Astrocyte (in vitro differentiated cells and primary cell): ENCODE measurements at regions not wholly inside any gene's neighbourhood (a gene's known extent, or its start where the extent isn't known, plus 50 kb on each side); places are given as distances from the start of the nearest gene placed in this dataset.
"Not testable (repeated sequence)": the region's sequence is repeated elsewhere in the genome, so short reads cannot be mapped to it uniquely, and the experiment has no call there.

Experiments used
- DNase-seq: peaks from one replicate; pipeline ENCODE4 v3.0.0-alpha.2; 2010; ENCODE audit warnings: low read depth
- FAIRE-seq: peaks from 2 replicates; lab custom pipeline; 2011; peaks lifted over from hg19 to GRCh38; lab: Jason Lieb, UNC
- H2AFZ ChIP-seq: 2 replicates; pipeline ENCODE4 v1.6.0; 2012; ENCODE audit warnings: low read depth, low read length, inconsistent platforms
- H3K27ac ChIP-seq: 2 replicates; pipeline ENCODE4 v1.5.1; 2011; ENCODE audit warnings: low read depth, low read length, inconsistent platforms
- H3K27me3 ChIP-seq: 2 replicates; pipeline ENCODE4 v1.6.0; 2011; ENCODE audit warnings: low read length, inconsistent platforms; ENCODE audit not compliant: insufficient read depth
- H3K36me3 ChIP-seq: 2 replicates; pipeline ENCODE4 v1.5.1; 2011; ENCODE audit warnings: low read length, inconsistent platforms; ENCODE audit not compliant: insufficient read depth
- H3K4me1 ChIP-seq: 2 replicates; pipeline ENCODE4 v1.5.1; 2011; ENCODE audit warnings: low read length, inconsistent platforms; ENCODE audit not compliant: insufficient read depth
- H3K4me2 ChIP-seq: 2 replicates; pipeline ENCODE4 v1.6.0; 2012; ENCODE audit warnings: low read length, inconsistent platforms
- H3K4me3 ChIP-seq: 2 replicates; pipeline ENCODE4 v1.5.1; 2011; ENCODE audit warnings: low read depth, mild to moderate bottlenecking, low read length, inconsistent platforms; ENCODE audit not compliant: insufficient read depth
- H3K79me2 ChIP-seq: 2 replicates; pipeline ENCODE4 v1.6.0; 2012; ENCODE audit warnings: mild to moderate bottlenecking, low read length, inconsistent platforms; ENCODE audit not compliant: insufficient read depth
- H3K9ac ChIP-seq: 2 replicates; pipeline ENCODE4 v1.6.0; 2012; ENCODE audit warnings: mild to moderate bottlenecking, low read length, inconsistent platforms
- H3K9me3 ChIP-seq: 2 replicates; pipeline ENCODE4 v1.5.1; 2012; ENCODE audit warnings: low read depth, mild to moderate bottlenecking, low read length, inconsistent platforms; ENCODE audit not compliant: insufficient read depth
- H4K20me1 ChIP-seq: 2 replicates; pipeline ENCODE4 v1.6.0; 2012; ENCODE audit warnings: low read length, inconsistent platforms; ENCODE audit not compliant: insufficient read depth
- H3K27ac Mint-ChIP-seq: one replicate; pipeline ENCODE4 v1.8.0; 2021; ENCODE audit warnings: mild to moderate bottlenecking, mixed read lengths; ENCODE audit not compliant: unreplicated experiment
- H3K27me3 Mint-ChIP-seq: one replicate; pipeline ENCODE4 v1.8.0; 2021; ENCODE audit warnings: low read depth, mixed read lengths; ENCODE audit not compliant: unreplicated experiment
- H3K36me3 Mint-ChIP-seq: one replicate; pipeline ENCODE4 v1.8.0; 2021; ENCODE audit warnings: low read depth, mixed read lengths; ENCODE audit not compliant: unreplicated experiment
- H3K4me1 Mint-ChIP-seq: one replicate; pipeline ENCODE4 v1.8.0; 2021; ENCODE audit warnings: low read depth, mixed read lengths; ENCODE audit not compliant: unreplicated experiment
- H3K4me3 Mint-ChIP-seq: one replicate; pipeline ENCODE4 v1.8.0; 2021; ENCODE audit warnings: mild to moderate bottlenecking, moderate library complexity, mixed read lengths; ENCODE audit not compliant: unreplicated experiment
- H3K9me3 Mint-ChIP-seq: one replicate; pipeline ENCODE4 v1.8.0; 2021; ENCODE audit warnings: mild to moderate bottlenecking, mixed read lengths; ENCODE audit not compliant: unreplicated experiment
- CTCF ChIP-seq: IDR thresholded peaks from 2 replicates; pipeline ENCODE4 v1.5.1; 2011; ENCODE audit warnings: low read depth, mild to moderate bottlenecking, inconsistent platforms, low read length, moderate library complexity; ENCODE audit not compliant: insufficient read depth
- EZH2 ChIP-seq: IDR thresholded peaks from 2 replicates; pipeline ENCODE4 v1.6.1; 2012; ENCODE audit warnings: mild to moderate bottlenecking, low read length, inconsistent platforms; ENCODE audit not compliant: insufficient read depth

- Histone ChIP-seq H3K27ac (no peak overlapping the region), H3K36me3 (no peaks in the 10 kb centered on the region), H3K79me2 (no peaks in the 10 kb centered on the region), H3K4me1 (no peaks in the 10 kb centered on the region), H4K20me1 (no peaks in the 10 kb centered on the region), H3K4me3 (no peak overlapping the region), H3K27me3 (no peaks in the 10 kb centered on the region), H3K4me2 (no peak overlapping the region), H3K9me3 (no peaks in the 10 kb centered on the region), H2AFZ (no peak overlapping the region), H3K9ac (no peak overlapping the region)
- Mint-ChIP-seq H3K4me1 (no peaks in the 10 kb centered on the region), H3K27me3 (no peaks in the 10 kb centered on the region), H3K4me3 (no peak overlapping the region), H3K27ac (no peak overlapping the region), H3K36me3 (no peaks in the 10 kb centered on the region), H3K9me3 (no peaks in the 10 kb centered on the region)
- DNase-seq (no peak), FAIRE-seq (peak; percentile 72)
- no peak for TF ChIP-seq EZH2
- TF ChIP-seq CTCF = no peak
Measured at GRCh38 chrX:131862321-131862720, 160.8 kb upstream of the STK26 start.

- FAIRE-seq = peak; percentile 56
- Mint-ChIP-seq H3K36me3 (no peaks in the 10 kb centered on the region), H3K9me3 (no peaks in the 10 kb centered on the region), H3K27ac (no peak overlapping the region), H3K4me1 (no peaks in the 10 kb centered on the region), H3K4me3 (no peak overlapping the region), H3K27me3 (no peaks in the 10 kb centered on the region)
- DNase-seq = no peak
- no peak overlapping the region for H3K27ac ChIP-seq
- no peaks in the 10 kb centered on the region for H3K36me3 ChIP-seq
- H4K20me1 ChIP-seq = no peaks in the 10 kb centered on the region
- H3K4me3 ChIP-seq = no peak overlapping the region
- H2AFZ ChIP-seq = no peak overlapping the region
- H3K4me2 ChIP-seq = no peak overlapping the region
- H3K4me1 ChIP-seq = no peaks in the 10 kb centered on the region
- TF ChIP-seq CTCF (no peak), EZH2 (no peak)
- no peaks in the 10 kb centered on the region for H3K27me3 ChIP-seq
- no peaks in the 10 kb centered on the region for H3K9me3 ChIP-seq
- H3K79me2 ChIP-seq = no peaks in the 10 kb centered on the region
- H3K9ac ChIP-seq = no peak overlapping the region
Measured at GRCh38 chrX:131869182-131869581, 153.9 kb upstream of the STK26 start.

- Histone ChIP-seq H3K27ac (no peak overlapping the region), H3K79me2 (no peaks in the 10 kb centered on the region), H4K20me1 (no peaks in the 10 kb centered on the region), H3K4me3 (no peak overlapping the region), H3K9me3 (no peaks in the 10 kb centered on the region), H3K4me2 (no peak overlapping the region), H3K9ac (no peak overlapping the region), H3K27me3 (no peaks in the 10 kb centered on the region), H2AFZ (no peak overlapping the region), H3K4me1 (no peaks in the 10 kb centered on the region), H3K36me3 (no peaks in the 10 kb centered on the region)
- Mint-ChIP-seq H3K36me3 (no peaks in the 10 kb centered on the region), H3K4me3 (no peak overlapping the region), H3K4me1 (no peaks in the 10 kb centered on the region), H3K27me3 (no peaks in the 10 kb centered on the region), H3K9me3 (no peaks in the 10 kb centered on the region), H3K27ac (no peak overlapping the region)
- no peak for TF ChIP-seq CTCF
- TF ChIP-seq EZH2 = no peak
- no peak for DNase-seq
- FAIRE-seq = no peak
Measured at GRCh38 chrX:131874300-131874699, 148.8 kb upstream of the STK26 start.

GRCh38 chrX:131875827-131876226, 147.3 kb upstream of the STK26 start:
- not testable (repeated sequence) for H3K27me3 Mint-ChIP-seq, H3K27me3 ChIP-seq, H3K4me3 Mint-ChIP-seq, H3K9me3 ChIP-seq, H3K4me3 ChIP-seq, H3K9ac ChIP-seq, H3K79me2 ChIP-seq, DNase-seq, H3K4me1 ChIP-seq, H2AFZ ChIP-seq, H3K4me2 ChIP-seq, H3K27ac ChIP-seq, H4K20me1 ChIP-seq, H3K4me1 Mint-ChIP-seq, H3K9me3 Mint-ChIP-seq, H3K36me3 Mint-ChIP-seq, FAIRE-seq, H3K36me3 ChIP-seq, H3K27ac Mint-ChIP-seq
